ENCODE measurements at regions not wholly inside any gene's neighbourhood (a gene's known extent, or its start where the extent isn't known, plus 50 kb on each side); places are given as distances from the start of the nearest gene placed in this dataset.

GRCh38 chr11:110855191-110855590, 143.0 kb upstream of the ARHGAP20 start:
- no peak overlapping the region for H3K4me3 ChIP-seq (ENCODE audit: low read depth in 1 of 3, low read length in 3 of 3)
- no peak overlapping the region for H3K9ac ChIP-seq (ENCODE audit: low read depth in 1 of 2, low read length in 2 of 2)
- H3K9me3 ChIP-seq (ENCODE audit: control insufficient read depth in 4 of 4, low read length in 3 of 4): no peaks in the 10 kb centered on the region
- no peak overlapping the region for H3K27ac ChIP-seq (ENCODE audit: low read depth in 1 of 2, low read length in 2 of 2)
- TF ChIP-seq REST (IDR thresholded peaks at IDR 0.05): no peak
- no peak for TF ChIP-seq NR2F2 (IDR thresholded peaks at IDR 0.05)
- no peak for TF ChIP-seq FOXA2 (IDR thresholded peaks at IDR 0.05)
- no peak for TF ChIP-seq JUND (IDR thresholded peaks at IDR 0.05)
- H3K27me3 ChIP-seq (ENCODE audit: control insufficient read depth in 4 of 4, insufficient read depth in 4 of 4, low read length in 3 of 4): no peaks in the 10 kb centered on the region
- DNase-seq (ENCODE audit: low spot score): no peak
- no peaks in the 10 kb centered on the region for H3K36me3 ChIP-seq (ENCODE audit: control insufficient read depth in 4 of 4, insufficient read depth in 3 of 4, low read depth in 1 of 4, low read length in 3 of 4)
- H3K4me1 ChIP-seq (ENCODE audit: control insufficient read depth in 4 of 4, insufficient read depth in 4 of 4, low read length in 3 of 4): no peaks in the 10 kb centered on the region
- WGBS: 59% methylated on average over 1 of the region's 1 CpG

GRCh38 chr11:110852921-110853490, 140.8 kb upstream of the ARHGAP20 start:
- Histone ChIP-seq H3K4me1 (ENCODE audit: control insufficient read depth in 4 of 4, insufficient read depth in 4 of 4, low read length in 3 of 4) (no peaks in the 10 kb centered on the region), H3K9me3 (ENCODE audit: control insufficient read depth in 4 of 4, low read length in 3 of 4) (no peaks in the 10 kb centered on the region), H3K36me3 (ENCODE audit: control insufficient read depth in 4 of 4, insufficient read depth in 3 of 4, low read depth in 1 of 4, low read length in 3 of 4) (no peaks in the 10 kb centered on the region), H3K4me3 (ENCODE audit: low read depth in 1 of 3, low read length in 3 of 3) (no peak overlapping the region), H3K27ac (ENCODE audit: low read depth in 1 of 2, low read length in 2 of 2) (no peak overlapping the region), H3K9ac (ENCODE audit: low read depth in 1 of 2, low read length in 2 of 2) (no peak overlapping the region), H3K27me3 (ENCODE audit: control insufficient read depth in 4 of 4, insufficient read depth in 4 of 4, low read length in 3 of 4) (no peaks in the 10 kb centered on the region)
- TF ChIP-seq FOXA1 (IDR thresholded peaks at IDR 0.05) (no peak), RAD21 (IDR thresholded peaks at IDR 0.05) (no peak), HNF4G (IDR thresholded peaks at IDR 0.05) (no peak), FOXA2 (IDR thresholded peaks at IDR 0.05) (no peak), GABPA (IDR thresholded peaks at IDR 0.05 in 1 of 2, conservative IDR thresholded peaks at IDR 0.05 in 1 of 2) (no peak), SP1 (IDR thresholded peaks at IDR 0.05) (no peak), REST (IDR thresholded peaks at IDR 0.05) (no peak), MAX (IDR thresholded peaks at IDR 0.05) (no peak), TAF1 (conservative IDR thresholded peaks at IDR 0.05) (no peak), JUND (IDR thresholded peaks at IDR 0.05) (no peak), NR2F2 (IDR thresholded peaks at IDR 0.05) (no peak), HNF4A (conservative IDR thresholded peaks at IDR 0.05) (no peak), YY1 (IDR thresholded peaks at IDR 0.05) (no peak), RXRA (IDR thresholded peaks at IDR 0.05) (no peak), EGR1 (IDR thresholded peaks at IDR 0.05; ENCODE audit: low read depth in 2 of 2) (no peak)
- TF ChIP-seq, protein P1, sequence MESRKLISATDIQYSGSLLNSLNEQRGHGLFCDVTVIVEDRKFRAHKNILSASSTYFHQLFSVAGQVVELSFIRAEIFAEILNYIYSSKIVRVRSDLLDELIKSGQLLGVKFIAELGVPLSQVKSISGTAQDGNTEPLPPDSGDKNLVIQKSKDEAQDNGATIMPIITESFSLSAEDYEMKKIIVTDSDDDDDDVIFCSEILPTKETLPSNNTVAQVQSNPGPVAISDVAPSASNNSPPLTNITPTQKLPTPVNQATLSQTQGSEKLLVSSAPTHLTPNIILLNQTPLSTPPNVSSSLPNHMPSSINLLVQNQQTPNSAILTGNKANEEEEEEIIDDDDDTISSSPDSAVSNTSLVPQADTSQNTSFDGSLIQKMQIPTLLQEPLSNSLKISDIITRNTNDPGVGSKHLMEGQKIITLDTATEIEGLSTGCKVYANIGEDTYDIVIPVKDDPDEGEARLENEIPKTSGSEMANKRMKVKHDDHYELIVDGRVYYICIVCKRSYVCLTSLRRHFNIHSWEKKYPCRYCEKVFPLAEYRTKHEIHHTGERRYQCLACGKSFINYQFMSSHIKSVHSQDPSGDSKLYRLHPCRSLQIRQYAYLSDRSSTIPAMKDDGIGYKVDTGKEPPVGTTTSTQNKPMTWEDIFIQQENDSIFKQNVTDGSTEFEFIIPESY (IDR thresholded peaks at IDR 0.05): no peak
- TF ChIP-seq, protein P2, sequence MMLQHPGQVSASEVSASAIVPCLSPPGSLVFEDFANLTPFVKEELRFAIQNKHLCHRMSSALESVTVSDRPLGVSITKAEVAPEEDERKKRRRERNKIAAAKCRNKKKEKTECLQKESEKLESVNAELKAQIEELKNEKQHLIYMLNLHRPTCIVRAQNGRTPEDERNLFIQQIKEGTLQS (IDR thresholded peaks at IDR 0.05): no peak
- TF ChIP-seq, protein P3, sequence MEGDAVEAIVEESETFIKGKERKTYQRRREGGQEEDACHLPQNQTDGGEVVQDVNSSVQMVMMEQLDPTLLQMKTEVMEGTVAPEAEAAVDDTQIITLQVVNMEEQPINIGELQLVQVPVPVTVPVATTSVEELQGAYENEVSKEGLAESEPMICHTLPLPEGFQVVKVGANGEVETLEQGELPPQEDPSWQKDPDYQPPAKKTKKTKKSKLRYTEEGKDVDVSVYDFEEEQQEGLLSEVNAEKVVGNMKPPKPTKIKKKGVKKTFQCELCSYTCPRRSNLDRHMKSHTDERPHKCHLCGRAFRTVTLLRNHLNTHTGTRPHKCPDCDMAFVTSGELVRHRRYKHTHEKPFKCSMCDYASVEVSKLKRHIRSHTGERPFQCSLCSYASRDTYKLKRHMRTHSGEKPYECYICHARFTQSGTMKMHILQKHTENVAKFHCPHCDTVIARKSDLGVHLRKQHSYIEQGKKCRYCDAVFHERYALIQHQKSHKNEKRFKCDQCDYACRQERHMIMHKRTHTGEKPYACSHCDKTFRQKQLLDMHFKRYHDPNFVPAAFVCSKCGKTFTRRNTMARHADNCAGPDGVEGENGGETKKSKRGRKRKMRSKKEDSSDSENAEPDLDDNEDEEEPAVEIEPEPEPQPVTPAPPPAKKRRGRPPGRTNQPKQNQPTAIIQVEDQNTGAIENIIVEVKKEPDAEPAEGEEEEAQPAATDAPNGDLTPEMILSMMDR (IDR thresholded peaks at IDR 0.05; ENCODE audit: low read depth, low read length, missing input control): no peak
- no peak for DNase-seq (ENCODE audit: low spot score)
- 94% methylated on average over 3 of the region's 3 CpGs for WGBS
